ENCODE measurements at regions not wholly inside any gene's neighbourhood (a gene's known extent, or its start where the extent isn't known, plus 50 kb on each side); places are given as distances from the start of the nearest gene placed in this dataset.

DNA sequence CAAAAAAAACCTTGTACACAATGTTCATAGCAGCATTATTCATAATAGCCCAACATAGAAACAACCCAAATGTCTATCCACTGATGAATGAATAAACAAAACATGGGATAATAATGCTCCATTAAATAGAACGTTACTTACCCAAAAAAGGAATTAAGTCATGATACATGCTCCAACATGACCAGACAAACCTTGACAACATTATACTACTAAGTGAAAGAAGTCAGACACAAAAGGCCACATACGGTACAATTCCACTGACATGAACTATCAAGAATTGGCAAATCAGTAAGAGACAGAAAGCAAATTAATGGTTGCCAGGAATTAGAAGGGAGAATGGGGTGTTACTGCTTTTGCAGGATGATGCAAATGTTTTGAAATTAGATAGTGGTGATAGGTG, 193.8 kb upstream of the SHISA6 start:
- TF ChIP-seq EZH2phosphoT487 (IDR thresholded peaks at IDR 0.05; ENCODE audit: insufficient read depth, low read depth) (no peak), EZH2 (IDR thresholded peaks at IDR 0.05; ENCODE audit: insufficient read depth, poor library complexity, severe bottlenecking) (no peak)

All from GM23248 (cell line).